Liver (tissue), 3 donors: ENCODE measurements at regions not wholly inside any gene's neighbourhood (a gene's known extent, or its start where the extent isn't known, plus 50 kb on each side); places are given as distances from the start of the nearest gene placed in this dataset.

Experiments used
- CTCF ChIP-seq: fragments of 150-350 bp; IDR thresholded peaks from 2 replicates; pipeline ENCODE4 v1.5.1; 2017; ENCODE audit warnings: improper control_type of control experiment, low read depth, low read length; ENCODE audit not compliant: missing input control
- EGR1 ChIP-seq, 2 donors: IDR thresholded peaks; 2 replicates each; pipeline ENCODE4 v1.6.1; 2016 to 2018; ENCODE audit warnings: antibody characterized with exemption in 2 of 2, low read depth in 2 of 2
- GABPA ChIP-seq, 2 donors: IDR thresholded peaks in 1 of 2; conservative IDR thresholded peaks in 1 of 2; 2 replicates each; pipeline ENCODE4 v1.6.1; 2016; ENCODE audit warnings: antibody characterized with exemption in 2 of 2, mild to moderate bottlenecking in 1 of 2, moderate library complexity in 1 of 2
- JUND ChIP-seq, 2 donors: IDR thresholded peaks; 2 replicates each; pipeline ENCODE4 v1.6.1; 2016; ENCODE audit warnings: antibody characterized with exemption in 2 of 2
- RAD21 ChIP-seq, 2 donors: IDR thresholded peaks; 2 replicates each; pipeline ENCODE4 v1.6.1; 2016; ENCODE audit warnings: antibody characterized with exemption in 2 of 2, mild to moderate bottlenecking in 2 of 2
- RXRA ChIP-seq, 2 donors: IDR thresholded peaks; 2 replicates each; pipeline ENCODE4 v1.6.1; 2017 to 2018; ENCODE audit warnings: antibody characterized with exemption in 2 of 2, mild to moderate bottlenecking in 1 of 2
- SP1 ChIP-seq: IDR thresholded peaks from 2 replicates; pipeline ENCODE4 v1.6.1; 2018; ENCODE audit warnings: antibody characterized with exemption, mild to moderate bottlenecking
- TAF1 ChIP-seq: conservative IDR thresholded peaks from 2 replicates; pipeline ENCODE4 v1.6.1; 2016; ENCODE audit warnings: antibody characterized with exemption, mild to moderate bottlenecking
- YY1 ChIP-seq: IDR thresholded peaks from 2 replicates; pipeline ENCODE4 v1.6.1; 2016; ENCODE audit warnings: antibody characterized with exemption, mild to moderate bottlenecking
- TF ChIP-seq, protein P1 (sequence below): IDR thresholded peaks from 2 replicates; pipeline ENCODE4 v1.6.1; 2016; ENCODE audit warnings: antibody characterized with exemption, mild to moderate bottlenecking
- TF ChIP-seq, protein P2 (sequence below): IDR thresholded peaks from 2 replicates; pipeline ENCODE4 v1.6.1; 2016; ENCODE audit warnings: antibody characterized with exemption
- TF ChIP-seq, protein P3 (sequence below): IDR thresholded peaks from 2 replicates; pipeline ENCODE4 v1.6.1; 2016; ENCODE audit warnings: antibody characterized with exemption
- donor health status: healthy.
- donor health status: healthy.

DNA sequence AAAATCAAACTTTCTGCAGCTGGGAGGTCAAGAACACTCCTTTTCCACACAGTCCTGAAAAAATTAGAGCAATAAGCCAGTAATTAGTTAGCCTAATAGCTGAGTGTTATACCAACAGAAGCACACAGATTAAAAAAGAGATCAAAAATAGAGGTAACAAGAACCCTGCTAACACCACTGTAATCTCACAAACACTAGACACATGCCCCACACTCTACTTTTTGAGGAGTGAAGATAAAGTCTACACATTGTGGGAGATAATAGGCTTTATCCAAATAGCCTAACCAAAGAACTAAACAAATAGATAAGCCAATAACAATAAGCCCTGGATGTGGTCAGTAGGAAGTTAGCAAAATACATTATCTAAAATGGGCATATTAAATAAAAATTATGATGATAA is 372.7 kb upstream of the ANO5 start:
- TF ChIP-seq RAD21 (IDR thresholded peaks at IDR 0.05), result no peak
- no peak for TF ChIP-seq CTCF
- no peak for TF ChIP-seq GABPA (IDR thresholded peaks at IDR 0.05 in 1 of 2, conservative IDR thresholded peaks at IDR 0.05 in 1 of 2)
- TF ChIP-seq, protein P1, sequence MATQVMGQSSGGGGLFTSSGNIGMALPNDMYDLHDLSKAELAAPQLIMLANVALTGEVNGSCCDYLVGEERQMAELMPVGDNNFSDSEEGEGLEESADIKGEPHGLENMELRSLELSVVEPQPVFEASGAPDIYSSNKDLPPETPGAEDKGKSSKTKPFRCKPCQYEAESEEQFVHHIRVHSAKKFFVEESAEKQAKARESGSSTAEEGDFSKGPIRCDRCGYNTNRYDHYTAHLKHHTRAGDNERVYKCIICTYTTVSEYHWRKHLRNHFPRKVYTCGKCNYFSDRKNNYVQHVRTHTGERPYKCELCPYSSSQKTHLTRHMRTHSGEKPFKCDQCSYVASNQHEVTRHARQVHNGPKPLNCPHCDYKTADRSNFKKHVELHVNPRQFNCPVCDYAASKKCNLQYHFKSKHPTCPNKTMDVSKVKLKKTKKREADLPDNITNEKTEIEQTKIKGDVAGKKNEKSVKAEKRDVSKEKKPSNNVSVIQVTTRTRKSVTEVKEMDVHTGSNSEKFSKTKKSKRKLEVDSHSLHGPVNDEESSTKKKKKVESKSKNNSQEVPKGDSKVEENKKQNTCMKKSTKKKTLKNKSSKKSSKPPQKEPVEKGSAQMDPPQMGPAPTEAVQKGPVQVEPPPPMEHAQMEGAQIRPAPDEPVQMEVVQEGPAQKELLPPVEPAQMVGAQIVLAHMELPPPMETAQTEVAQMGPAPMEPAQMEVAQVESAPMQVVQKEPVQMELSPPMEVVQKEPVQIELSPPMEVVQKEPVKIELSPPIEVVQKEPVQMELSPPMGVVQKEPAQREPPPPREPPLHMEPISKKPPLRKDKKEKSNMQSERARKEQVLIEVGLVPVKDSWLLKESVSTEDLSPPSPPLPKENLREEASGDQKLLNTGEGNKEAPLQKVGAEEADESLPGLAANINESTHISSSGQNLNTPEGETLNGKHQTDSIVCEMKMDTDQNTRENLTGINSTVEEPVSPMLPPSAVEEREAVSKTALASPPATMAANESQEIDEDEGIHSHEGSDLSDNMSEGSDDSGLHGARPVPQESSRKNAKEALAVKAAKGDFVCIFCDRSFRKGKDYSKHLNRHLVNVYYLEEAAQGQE, result no peak
- TF ChIP-seq JUND (IDR thresholded peaks at IDR 0.05), result no peak
- TF ChIP-seq, protein P2, sequence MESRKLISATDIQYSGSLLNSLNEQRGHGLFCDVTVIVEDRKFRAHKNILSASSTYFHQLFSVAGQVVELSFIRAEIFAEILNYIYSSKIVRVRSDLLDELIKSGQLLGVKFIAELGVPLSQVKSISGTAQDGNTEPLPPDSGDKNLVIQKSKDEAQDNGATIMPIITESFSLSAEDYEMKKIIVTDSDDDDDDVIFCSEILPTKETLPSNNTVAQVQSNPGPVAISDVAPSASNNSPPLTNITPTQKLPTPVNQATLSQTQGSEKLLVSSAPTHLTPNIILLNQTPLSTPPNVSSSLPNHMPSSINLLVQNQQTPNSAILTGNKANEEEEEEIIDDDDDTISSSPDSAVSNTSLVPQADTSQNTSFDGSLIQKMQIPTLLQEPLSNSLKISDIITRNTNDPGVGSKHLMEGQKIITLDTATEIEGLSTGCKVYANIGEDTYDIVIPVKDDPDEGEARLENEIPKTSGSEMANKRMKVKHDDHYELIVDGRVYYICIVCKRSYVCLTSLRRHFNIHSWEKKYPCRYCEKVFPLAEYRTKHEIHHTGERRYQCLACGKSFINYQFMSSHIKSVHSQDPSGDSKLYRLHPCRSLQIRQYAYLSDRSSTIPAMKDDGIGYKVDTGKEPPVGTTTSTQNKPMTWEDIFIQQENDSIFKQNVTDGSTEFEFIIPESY, result no peak
- TF ChIP-seq TAF1, result no peak
- no peak for TF ChIP-seq EGR1 (IDR thresholded peaks at IDR 0.05; ENCODE audit: low read depth in 2 of 2)
- TF ChIP-seq, protein P3, sequence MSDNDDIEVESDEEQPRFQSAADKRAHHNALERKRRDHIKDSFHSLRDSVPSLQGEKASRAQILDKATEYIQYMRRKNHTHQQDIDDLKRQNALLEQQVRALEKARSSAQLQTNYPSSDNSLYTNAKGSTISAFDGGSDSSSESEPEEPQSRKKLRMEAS, result no peak
- TF ChIP-seq SP1, result no peak
- no peak for TF ChIP-seq RXRA (IDR thresholded peaks at IDR 0.05)
- TF ChIP-seq YY1, result no peak
